Suprapubic skin (tissue), 3 donors: ENCODE measurements at regions not wholly inside any gene's neighbourhood (a gene's known extent, or its start where the extent isn't known, plus 50 kb on each side); places are given as distances from the start of the nearest gene placed in this dataset.

Experiments
- CTCF ChIP-seq, 2 donors: fragments of 200-600 bp in 1 of 2; fragments of 450-650 bp in 1 of 2; sonication (generic) in 1 of 2; IDR thresholded peaks; one replicate each; pipeline ENCODE4 v1.5.1; 2016 to 2019; ENCODE audit warnings: antibody characterized with exemption in 2 of 2, mild to moderate bottlenecking in 1 of 2, moderate library complexity in 1 of 2
- POLR2AphosphoS5 ChIP-seq, 3 donors: sonication (generic); formaldehyde crosslinking; IDR thresholded peaks; one replicate each; pipeline ENCODE4 v1.6.1; 2017; ENCODE audit warnings: antibody characterized with exemption in 3 of 3

GRCh38 chr3:110254591-110254990, 817.0 kb upstream of the NECTIN3 start:
- TF ChIP-seq CTCF (IDR thresholded peaks at IDR 0.05) (no peak), POLR2AphosphoS5 (IDR thresholded peaks at IDR 0.05) (no peak)
